Right lobe of liver (tissue), 4 donors: ENCODE measurements at regions not wholly inside any gene's neighbourhood (a gene's known extent, or its start where the extent isn't known, plus 50 kb on each side); places are given as distances from the start of the nearest gene placed in this dataset.

Experiments
- CTCF ChIP-seq, 4 donors: fragments of 200-600 bp in 3 of 4; fragments of 450-650 bp in 1 of 4; IDR thresholded peaks; one replicate each; pipeline versions ENCODE4 v1.5.1 to v1.8.0; 2016 to 2022; ENCODE audit warnings: antibody characterized with exemption in 4 of 4, mild to moderate bottlenecking in 2 of 4
- POLR2A ChIP-seq: fragments of 450-650 bp; IDR thresholded peaks from one replicate; pipeline ENCODE4 v1.6.1; 2017; ENCODE audit warnings: antibody characterized with exemption, mild to moderate bottlenecking
- donor health status: DM: no; HTN: no; CAD: no.
- donor health status: DM: no; HTN: no; CAD: no.
- donor health status: DM: no; HTN: yes; CAD: no.

- TF ChIP-seq CTCF (IDR thresholded peaks at IDR 0.05) (no peak), POLR2A (no peak)
These were observed 105.6 kb upstream of the PGRMC2 start for GRCh38 chr4:128393101-128393704.
